Activated naive CD8-positive, alpha-beta T cell (primary cell): ENCODE measurements at regions not wholly inside any gene's neighbourhood (a gene's known extent, or its start where the extent isn't known, plus 50 kb on each side); places are given as distances from the start of the nearest gene placed in this dataset.

Source experiments
- H3K27ac Mint-ChIP-seq: one replicate; pipeline ENCODE4 v1.8.0; 2021; ENCODE audit warnings: mixed read lengths
- H3K27me3 Mint-ChIP-seq: one replicate; pipeline ENCODE4 v1.8.0; 2021; ENCODE audit warnings: mixed read lengths
- H3K36me3 Mint-ChIP-seq: one replicate; pipeline ENCODE4 v1.8.0; 2021; ENCODE audit warnings: mixed read lengths
- H3K4me1 Mint-ChIP-seq: one replicate; pipeline ENCODE4 v1.8.0; 2021; ENCODE audit warnings: low read depth, mixed read lengths
- H3K4me3 Mint-ChIP-seq: one replicate; pipeline ENCODE4 v1.8.0; 2021; ENCODE audit warnings: mild to moderate bottlenecking, mixed read lengths
- H3K9me3 Mint-ChIP-seq: one replicate; pipeline ENCODE4 v1.8.0; 2021; ENCODE audit warnings: low read depth, mixed read lengths

DNA sequence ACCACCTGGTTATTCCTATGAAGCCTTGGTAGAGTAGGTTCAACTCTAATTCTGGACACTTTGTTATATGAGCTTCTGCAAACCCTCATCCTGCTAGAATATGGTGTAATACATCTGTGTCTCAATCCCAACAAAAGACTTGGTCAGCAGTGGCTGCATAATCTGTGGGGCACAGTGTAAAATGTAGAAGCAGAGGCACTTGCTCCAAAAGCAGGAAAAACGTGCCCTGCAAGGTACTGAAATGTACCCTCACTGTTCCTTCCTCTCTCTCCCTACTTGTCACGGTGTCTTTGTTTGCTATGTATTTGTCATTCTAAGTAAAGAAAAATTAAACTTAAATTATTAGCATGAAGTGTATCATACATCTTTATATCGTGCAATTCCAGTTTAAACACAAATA is 267.9 kb downstream of the BCL11B start:
- no peak overlapping the region for H3K27ac Mint-ChIP-seq
- H3K4me3 Mint-ChIP-seq = no peak overlapping the region
- no peaks in the 10 kb centered on the region for H3K27me3 Mint-ChIP-seq
- H3K9me3 Mint-ChIP-seq = no peaks in the 10 kb centered on the region
- peaks cover under 1% of the 10 kb centered on the region for H3K4me1 Mint-ChIP-seq
- H3K36me3 Mint-ChIP-seq = no peaks in the 10 kb centered on the region

DNA sequence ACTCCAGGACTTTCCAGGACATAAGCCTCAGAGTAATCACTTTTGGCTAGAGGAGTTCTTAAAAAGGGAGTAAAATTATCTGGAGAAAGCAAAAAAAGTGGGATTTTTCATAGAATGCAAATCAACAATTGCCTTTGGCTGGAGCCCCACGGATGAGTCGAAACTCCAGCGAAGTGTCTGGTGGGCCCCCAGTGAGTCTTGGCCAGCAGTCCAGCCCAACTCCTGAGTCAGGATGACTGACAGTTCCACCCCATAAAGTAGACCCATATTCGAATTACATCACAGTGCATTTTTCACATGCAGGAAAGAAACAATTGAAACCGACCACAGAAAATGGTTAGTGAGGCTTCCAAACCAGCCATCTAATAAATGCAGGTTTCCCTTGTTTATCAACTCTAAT is 265.7 kb downstream of the BCL11B start:
- Mint-ChIP-seq H3K27ac (no peak overlapping the region), H3K36me3 (no peaks in the 10 kb centered on the region), H3K27me3 (no peaks in the 10 kb centered on the region), H3K4me3 (no peak overlapping the region), H3K4me1 (peaks cover 12% of the 10 kb centered on the region), H3K9me3 (no peaks in the 10 kb centered on the region)

DNA sequence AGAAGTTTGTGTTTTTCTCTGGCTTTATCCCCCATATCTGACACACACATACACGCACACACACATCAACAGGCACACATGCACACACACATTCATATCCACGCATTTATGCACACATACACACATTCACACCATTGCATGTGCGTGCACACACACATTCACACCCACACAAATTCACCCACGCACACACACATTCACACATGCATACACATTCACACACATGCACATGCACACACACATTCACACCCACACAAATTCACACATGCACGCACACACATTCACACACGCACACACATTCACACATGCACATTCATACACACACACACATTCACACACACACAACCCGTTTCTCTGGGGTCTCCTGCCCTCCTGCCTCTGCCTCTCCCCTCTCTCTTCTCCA is 264.2 kb downstream of the BCL11B start:
- H3K27ac Mint-ChIP-seq = no peak overlapping the region
- H3K4me3 Mint-ChIP-seq = no peak overlapping the region
- H3K4me1 Mint-ChIP-seq = peaks cover 12% of the 10 kb centered on the region
- no peaks in the 10 kb centered on the region for H3K36me3 Mint-ChIP-seq
- H3K27me3 Mint-ChIP-seq = no peaks in the 10 kb centered on the region
- no peaks in the 10 kb centered on the region for H3K9me3 Mint-ChIP-seq

DNA sequence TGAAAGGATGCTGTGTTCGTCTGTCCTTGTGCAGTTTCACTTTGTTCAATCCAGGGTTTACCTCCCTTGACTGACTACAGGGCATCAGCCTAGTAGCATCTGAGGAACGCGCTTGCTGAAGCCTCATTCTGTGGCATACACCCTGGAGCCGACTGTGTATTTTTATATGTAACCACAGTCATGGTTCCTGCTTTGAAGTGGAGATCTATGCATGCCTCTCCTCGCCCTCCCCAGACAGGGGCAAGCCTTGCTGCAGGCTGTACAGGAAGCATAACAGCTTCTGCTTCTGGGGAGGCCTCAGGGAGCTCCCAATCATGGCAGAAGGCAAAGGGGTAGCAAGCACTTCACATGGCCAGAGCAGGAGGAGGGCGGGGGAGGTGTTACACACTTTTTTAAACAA is 262.1 kb downstream of the BCL11B start:
- peak overlapping the region; percentile 58 for H3K27ac Mint-ChIP-seq
- H3K36me3 Mint-ChIP-seq = no peaks in the 10 kb centered on the region
- H3K4me3 Mint-ChIP-seq = peak overlapping the region; percentile 45
- peaks cover 12% of the 10 kb centered on the region for H3K4me1 Mint-ChIP-seq
- no peaks in the 10 kb centered on the region for H3K27me3 Mint-ChIP-seq
- H3K9me3 Mint-ChIP-seq = no peaks in the 10 kb centered on the region

DNA sequence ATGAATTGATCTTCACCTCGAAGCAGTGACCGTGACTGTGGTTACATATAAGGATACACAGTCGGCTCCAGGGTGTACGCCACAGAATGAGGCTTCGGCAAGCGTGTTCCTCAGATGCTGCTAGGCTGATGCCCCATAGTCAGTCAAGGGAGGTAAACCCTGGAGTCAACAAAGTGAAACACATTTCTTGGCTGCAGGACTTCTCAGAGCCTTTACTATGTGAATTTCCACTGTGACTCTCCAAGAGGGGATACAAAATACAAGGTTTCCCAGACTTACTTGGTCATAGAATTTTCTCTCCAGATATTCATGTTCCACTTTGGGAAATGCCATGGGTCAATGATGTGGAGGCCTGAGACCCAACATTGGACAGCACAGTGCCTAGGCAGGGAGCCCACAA is 260.6 kb downstream of the BCL11B start:
- H3K27me3 Mint-ChIP-seq = no peaks in the 10 kb centered on the region
- peaks cover 12% of the 10 kb centered on the region for H3K4me1 Mint-ChIP-seq
- no peaks in the 10 kb centered on the region for H3K36me3 Mint-ChIP-seq
- H3K4me3 Mint-ChIP-seq = no peak overlapping the region
- no peaks in the 10 kb centered on the region for H3K9me3 Mint-ChIP-seq
- H3K27ac Mint-ChIP-seq = no peak overlapping the region

DNA sequence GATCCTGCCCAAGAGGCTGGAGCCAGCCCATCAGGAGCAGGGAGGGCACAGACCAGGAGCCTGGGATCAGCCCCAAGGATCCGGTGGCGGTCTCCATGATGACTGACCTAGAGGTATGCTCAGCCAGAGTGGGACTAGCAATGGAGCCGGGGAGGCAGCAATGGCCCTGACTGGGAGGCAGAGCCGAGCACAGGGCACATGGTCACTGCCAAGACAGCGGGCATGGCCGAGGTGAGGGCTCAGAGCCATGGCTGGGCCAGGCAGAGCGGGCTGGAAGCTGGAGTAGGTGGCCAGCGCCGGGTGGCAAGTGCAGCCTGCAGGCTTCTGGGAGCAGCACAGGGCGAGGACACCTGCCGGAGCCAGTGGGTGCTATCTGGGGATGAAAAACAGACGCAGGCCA is 259.3 kb downstream of the BCL11B start:
- Mint-ChIP-seq H3K36me3 (no peaks in the 10 kb centered on the region), H3K9me3 (no peaks in the 10 kb centered on the region), H3K4me3 (no peak overlapping the region), H3K27ac (no peak overlapping the region), H3K4me1 (peaks cover 12% of the 10 kb centered on the region), H3K27me3 (no peaks in the 10 kb centered on the region)

DNA sequence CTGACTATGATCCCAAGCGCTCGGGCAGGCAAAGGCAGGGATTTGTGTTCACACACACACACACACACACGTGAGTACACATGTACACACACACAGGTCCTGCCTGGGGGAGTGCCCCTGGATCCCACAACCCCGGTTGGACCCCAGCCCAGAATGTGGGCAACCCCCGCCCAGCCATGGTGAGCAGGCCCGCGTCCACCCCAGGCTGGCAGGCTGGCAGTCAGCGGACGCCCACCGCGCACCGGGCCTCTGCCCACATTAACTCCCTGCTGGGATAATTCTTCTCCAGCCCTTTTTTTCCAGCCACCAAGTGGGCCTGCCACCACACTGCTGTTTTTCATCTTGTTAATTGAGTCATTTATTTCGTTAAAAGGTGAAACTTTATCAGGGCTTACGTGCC is 256.2 kb downstream of the BCL11B start:
- peaks cover 10% of the 10 kb centered on the region for H3K4me1 Mint-ChIP-seq
- H3K4me3 Mint-ChIP-seq = no peak overlapping the region
- no peaks in the 10 kb centered on the region for H3K36me3 Mint-ChIP-seq
- H3K27me3 Mint-ChIP-seq = no peaks in the 10 kb centered on the region
- no peaks in the 10 kb centered on the region for H3K9me3 Mint-ChIP-seq
- H3K27ac Mint-ChIP-seq = no peak overlapping the region

DNA sequence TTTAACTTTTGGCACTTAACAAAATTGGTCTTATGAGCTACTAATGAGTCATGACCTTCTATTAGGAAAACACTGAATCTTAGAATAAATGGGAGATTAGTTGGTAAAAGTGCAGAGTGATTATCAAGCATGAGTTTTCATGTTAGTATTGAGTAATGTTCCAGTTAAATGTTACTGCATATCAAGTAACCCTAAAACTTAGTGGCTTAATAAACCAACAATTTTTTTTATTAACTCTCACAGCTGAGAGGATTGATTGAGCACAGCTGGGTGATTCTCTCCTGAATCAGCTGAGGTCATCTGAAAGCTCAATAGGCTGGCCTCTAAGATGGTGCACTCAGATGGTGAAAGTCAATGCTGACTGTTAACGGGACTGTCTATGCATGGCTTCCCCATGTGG is 248.6 kb downstream of the BCL11B start:
- peaks cover 6% of the 10 kb centered on the region for H3K9me3 Mint-ChIP-seq
- H3K27me3 Mint-ChIP-seq = no peaks in the 10 kb centered on the region
- peaks cover 32% of the 10 kb centered on the region for H3K4me1 Mint-ChIP-seq
- H3K36me3 Mint-ChIP-seq = peaks cover 2% of the 10 kb centered on the region
- H3K4me3 Mint-ChIP-seq = no peak overlapping the region
- no peak overlapping the region for H3K27ac Mint-ChIP-seq

DNA sequence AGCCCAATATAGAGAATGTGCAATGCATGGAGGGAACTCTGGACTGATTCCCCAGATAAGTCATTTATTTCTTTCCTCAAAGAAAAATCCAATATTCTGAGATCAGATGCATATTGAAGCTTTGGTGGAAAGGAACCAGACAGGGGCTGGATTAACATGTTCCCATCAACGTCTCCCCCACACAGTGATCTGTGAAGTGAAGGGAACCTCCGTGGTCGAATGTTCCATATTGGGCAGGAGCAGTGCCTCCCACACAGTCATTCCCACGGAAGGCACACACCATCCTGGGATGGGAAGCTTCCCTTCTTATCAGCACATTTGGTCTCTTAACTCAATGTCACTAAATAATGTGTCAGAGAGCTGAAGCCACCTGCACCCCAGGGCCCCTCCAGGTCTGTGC is 247.1 kb downstream of the BCL11B start:
- Mint-ChIP-seq H3K27me3 (no peaks in the 10 kb centered on the region), H3K9me3 (peaks cover 6% of the 10 kb centered on the region), H3K27ac (no peak overlapping the region), H3K36me3 (peaks cover 2% of the 10 kb centered on the region), H3K4me1 (peaks cover 30% of the 10 kb centered on the region), H3K4me3 (no peak overlapping the region)

DNA sequence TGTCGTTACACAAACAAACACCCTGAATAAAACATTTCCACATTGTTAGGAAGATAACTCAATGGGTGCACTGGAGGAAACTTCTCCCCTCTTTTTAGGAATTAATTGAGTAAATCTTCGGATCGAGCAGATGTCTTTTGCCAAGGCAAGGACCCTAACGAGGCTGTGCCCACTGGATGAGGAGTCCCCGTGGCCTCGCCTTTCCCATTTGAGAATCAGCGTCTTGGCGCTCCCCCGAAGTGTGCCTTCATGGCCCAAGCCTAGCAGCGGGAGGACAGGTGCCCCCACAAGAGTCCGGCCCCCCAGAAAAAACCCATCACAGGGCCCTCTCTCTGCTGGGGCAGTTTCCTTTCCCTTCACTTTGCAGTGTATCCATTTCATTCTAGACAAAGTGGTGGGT is 246.6 kb downstream of the BCL11B start:
- peaks cover 6% of the 10 kb centered on the region for H3K9me3 Mint-ChIP-seq
- peaks cover 25% of the 10 kb centered on the region for H3K4me1 Mint-ChIP-seq
- no peak overlapping the region for H3K4me3 Mint-ChIP-seq
- no peaks in the 10 kb centered on the region for H3K27me3 Mint-ChIP-seq
- peaks cover 2% of the 10 kb centered on the region for H3K36me3 Mint-ChIP-seq
- no peak overlapping the region for H3K27ac Mint-ChIP-seq

DNA sequence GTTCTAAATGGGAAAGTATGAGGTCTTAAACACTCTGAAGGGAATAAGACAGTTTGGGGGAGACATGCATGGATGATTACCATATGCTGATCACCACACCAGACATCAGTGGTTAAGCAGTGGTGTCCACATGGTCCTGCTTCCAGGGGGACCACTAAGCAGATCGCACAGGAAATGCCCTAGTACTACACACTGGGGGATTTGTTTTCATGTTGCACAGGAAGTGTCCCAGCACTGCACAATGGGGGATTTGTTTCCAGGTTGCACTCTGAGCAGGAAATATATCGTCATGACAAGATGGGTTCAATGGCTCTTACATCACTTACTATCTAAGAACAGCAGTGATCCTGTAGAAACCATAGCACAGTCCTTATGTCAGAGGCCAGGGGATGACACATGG is 245.5 kb downstream of the BCL11B start:
- Mint-ChIP-seq H3K4me3 (no peak overlapping the region), H3K27me3 (no peaks in the 10 kb centered on the region), H3K9me3 (peaks cover 6% of the 10 kb centered on the region), H3K36me3 (peaks cover 2% of the 10 kb centered on the region), H3K27ac (peak overlapping the region; percentile 24), H3K4me1 (peaks cover 18% of the 10 kb centered on the region)

DNA sequence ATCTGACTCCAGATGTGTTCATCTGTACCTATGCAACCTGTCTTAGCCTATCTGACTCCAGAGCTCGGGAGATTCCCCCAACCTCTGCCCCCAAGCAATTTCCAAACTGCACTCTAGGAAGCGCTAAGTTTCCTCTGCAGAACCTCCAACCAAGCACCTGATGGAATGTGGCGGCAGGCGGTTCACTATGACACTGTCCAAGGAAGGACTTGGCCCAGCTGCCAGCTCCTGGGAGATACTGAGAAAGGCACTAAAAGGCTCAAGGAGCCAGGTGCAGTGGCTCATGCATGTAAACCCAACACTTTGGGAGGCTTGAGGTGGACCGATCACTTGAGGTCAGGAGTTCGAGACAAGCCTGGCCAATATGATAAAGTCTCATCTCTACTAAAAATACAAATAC is 244.0 kb downstream of the BCL11B start:
- H3K27ac Mint-ChIP-seq = no peak overlapping the region
- H3K36me3 Mint-ChIP-seq = no peaks in the 10 kb centered on the region
- no peak overlapping the region for H3K4me3 Mint-ChIP-seq
- H3K9me3 Mint-ChIP-seq = peaks cover 6% of the 10 kb centered on the region
- H3K4me1 Mint-ChIP-seq = peaks cover 4% of the 10 kb centered on the region
- H3K27me3 Mint-ChIP-seq = no peaks in the 10 kb centered on the region

DNA sequence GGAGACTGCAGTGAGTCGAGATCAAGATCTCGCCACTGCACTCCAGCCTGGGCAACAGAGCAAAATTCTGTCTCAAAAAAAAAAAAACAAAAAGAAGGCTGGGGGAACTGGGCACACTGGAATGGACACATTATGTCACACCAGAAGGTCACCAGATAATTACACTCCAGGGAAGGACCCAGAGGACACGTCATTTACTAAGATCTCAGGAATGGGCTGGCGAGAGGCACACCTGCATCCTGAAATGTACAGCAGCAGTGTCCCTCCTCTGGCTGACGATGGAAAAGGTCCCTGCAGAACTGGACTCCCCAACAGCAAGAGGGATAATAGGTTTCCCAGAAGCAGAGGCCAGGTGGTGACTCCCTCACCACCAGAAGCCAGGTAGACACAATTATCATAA is 243.5 kb downstream of the BCL11B start:
- Mint-ChIP-seq H3K36me3 (no peaks in the 10 kb centered on the region), H3K9me3 (peaks cover 6% of the 10 kb centered on the region), H3K27ac (no peak overlapping the region), H3K4me1 (peaks cover 4% of the 10 kb centered on the region), H3K27me3 (no peaks in the 10 kb centered on the region), H3K4me3 (no peak overlapping the region)

DNA sequence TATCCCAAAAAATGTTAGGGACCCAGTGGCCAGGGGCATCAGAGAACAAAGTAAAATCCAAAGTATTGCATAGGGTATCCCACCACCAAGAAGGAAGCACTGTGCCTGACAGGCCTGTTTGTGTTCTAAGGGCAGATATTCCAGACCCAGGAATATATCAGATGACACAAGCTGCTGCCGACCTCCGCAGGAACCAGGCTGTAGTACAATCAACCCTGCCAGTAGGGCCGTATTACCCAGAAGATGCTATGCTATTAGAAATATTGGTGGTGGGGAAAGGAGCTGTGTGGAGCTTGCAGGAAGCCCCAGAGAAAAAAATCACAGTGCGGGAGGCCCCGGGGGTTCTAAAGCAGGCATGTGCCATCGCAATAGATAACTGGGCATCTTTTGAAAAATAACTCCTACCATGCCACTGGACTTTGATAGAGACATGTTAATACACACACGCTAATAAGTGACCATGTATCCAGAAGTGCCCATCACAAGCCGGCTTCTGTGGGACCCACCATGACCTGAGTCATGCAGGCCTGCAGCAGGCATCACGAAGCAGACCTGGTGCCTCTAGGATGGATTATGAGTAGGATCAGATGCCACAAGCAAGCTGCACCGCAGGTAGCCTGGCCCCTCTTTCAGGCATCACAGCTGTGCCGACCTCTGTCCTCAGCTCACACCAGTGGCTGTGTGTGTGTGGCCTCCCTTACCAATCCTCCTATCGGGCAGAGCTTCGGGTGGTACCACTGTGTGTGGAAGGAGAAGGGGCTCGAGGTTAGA is 242.7 kb downstream of the BCL11B start:
- Mint-ChIP-seq H3K27ac (no peak overlapping the region), H3K27me3 (no peaks in the 10 kb centered on the region), H3K36me3 (no peaks in the 10 kb centered on the region), H3K4me3 (no peak overlapping the region), H3K4me1 (peaks cover 4% of the 10 kb centered on the region), H3K9me3 (peaks cover 6% of the 10 kb centered on the region)

DNA sequence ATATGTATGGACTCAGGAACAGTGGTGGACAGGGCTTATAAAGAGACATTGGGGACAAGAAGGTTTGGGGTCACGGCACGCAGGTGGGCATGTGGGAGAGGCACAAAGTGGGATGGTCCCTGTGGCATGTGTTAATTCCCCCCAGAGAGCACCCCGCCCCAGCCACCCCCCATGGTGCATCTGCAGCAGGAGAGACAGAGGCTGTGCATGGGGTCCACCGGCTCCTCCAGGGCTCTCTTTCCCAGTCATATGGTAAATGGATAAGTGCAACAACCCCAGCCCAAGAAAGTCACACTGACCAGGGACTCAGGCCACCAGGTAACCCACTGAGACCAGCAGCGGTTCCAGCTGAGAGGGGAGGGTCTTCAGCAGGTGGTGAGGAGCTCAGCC is 242.1 kb downstream of the BCL11B start:
- H3K27ac Mint-ChIP-seq = no peak overlapping the region
- peaks cover 4% of the 10 kb centered on the region for H3K4me1 Mint-ChIP-seq
- H3K36me3 Mint-ChIP-seq = no peaks in the 10 kb centered on the region
- no peaks in the 10 kb centered on the region for H3K27me3 Mint-ChIP-seq
- peaks cover 6% of the 10 kb centered on the region for H3K9me3 Mint-ChIP-seq
- H3K4me3 Mint-ChIP-seq = no peak overlapping the region

DNA sequence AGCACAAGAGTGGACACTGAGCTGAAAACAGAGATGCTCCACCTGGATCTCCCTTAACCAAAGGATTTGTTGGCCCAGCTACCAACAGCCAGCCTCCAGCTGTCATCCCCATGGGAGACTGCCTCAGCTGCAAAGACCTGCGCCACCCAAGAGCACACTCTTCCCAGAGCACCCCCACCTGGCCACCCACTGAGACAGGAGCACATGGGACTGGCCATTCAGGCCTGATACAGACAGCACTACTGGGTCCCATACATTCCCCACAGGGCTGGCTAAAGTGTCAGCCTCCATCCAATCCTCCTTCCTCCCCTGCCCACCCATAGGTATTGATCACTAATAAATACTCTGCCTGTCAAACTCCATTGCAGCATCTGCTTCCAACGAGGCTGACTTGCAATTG is 241.5 kb downstream of the BCL11B start:
- no peaks in the 10 kb centered on the region for H3K27me3 Mint-ChIP-seq
- peaks cover 6% of the 10 kb centered on the region for H3K9me3 Mint-ChIP-seq
- no peak overlapping the region for H3K4me3 Mint-ChIP-seq
- H3K36me3 Mint-ChIP-seq = no peaks in the 10 kb centered on the region
- H3K27ac Mint-ChIP-seq = no peak overlapping the region
- peaks cover 4% of the 10 kb centered on the region for H3K4me1 Mint-ChIP-seq
